Activated T-helper 17 cell treated with anti-CD3 and anti-CD28 coated beads, Interleukin-2, amount 50 U/mL, for 72 hours (primary cell): ENCODE measurements at regions not wholly inside any gene's neighbourhood (a gene's known extent, or its start where the extent isn't known, plus 50 kb on each side); places are given as distances from the start of the nearest gene placed in this dataset.

Experiments
- ATAC-seq: fragments of 150-1000 bp; cut with Tn5 transposase; replicated peaks from 2 replicates; pipeline ENCODE4 v1.10.0; 2021; ENCODE audit warnings: mild to moderate bottlenecking, moderate library complexity
- H3K27ac Mint-ChIP-seq: one replicate; pipeline ENCODE4 v1.8.0; 2022; ENCODE audit warnings: mixed read lengths
- H3K27me3 Mint-ChIP-seq: one replicate; pipeline ENCODE4 v1.8.0; 2022; ENCODE audit warnings: mixed read lengths
- H3K36me3 Mint-ChIP-seq: one replicate; pipeline ENCODE4 v1.8.0; 2022; ENCODE audit warnings: low read depth, mild to moderate bottlenecking, mixed read lengths
- H3K4me1 Mint-ChIP-seq: one replicate; pipeline ENCODE4 v1.8.0; 2022; ENCODE audit warnings: mixed read lengths
- H3K4me3 Mint-ChIP-seq: one replicate; pipeline ENCODE4 v1.8.0; 2022; ENCODE audit warnings: mild to moderate bottlenecking, mixed read lengths
- H3K9me3 Mint-ChIP-seq: one replicate; pipeline ENCODE4 v1.8.0; 2022; ENCODE audit warnings: mixed read lengths

DNA sequence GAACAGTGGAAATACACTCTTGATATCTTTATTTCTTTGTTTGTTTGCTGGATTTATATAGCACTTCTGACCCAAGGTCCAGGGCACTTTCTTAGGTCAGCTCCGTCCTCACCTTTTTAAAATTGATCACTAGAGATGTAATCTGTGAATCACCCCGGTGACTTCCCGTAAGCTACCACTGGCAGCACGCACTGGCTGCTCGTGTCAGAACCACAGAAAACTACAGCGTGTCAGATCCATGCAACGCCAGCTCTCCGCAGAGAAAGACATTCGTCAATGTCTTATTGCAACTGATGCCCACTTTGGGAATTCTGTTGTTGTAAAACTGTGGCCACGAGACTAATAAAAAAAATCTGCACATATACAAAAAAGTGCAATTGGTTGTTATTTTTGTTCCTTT lies 779.4 kb upstream of the ZEB2 start:
- no peak for ATAC-seq

DNA sequence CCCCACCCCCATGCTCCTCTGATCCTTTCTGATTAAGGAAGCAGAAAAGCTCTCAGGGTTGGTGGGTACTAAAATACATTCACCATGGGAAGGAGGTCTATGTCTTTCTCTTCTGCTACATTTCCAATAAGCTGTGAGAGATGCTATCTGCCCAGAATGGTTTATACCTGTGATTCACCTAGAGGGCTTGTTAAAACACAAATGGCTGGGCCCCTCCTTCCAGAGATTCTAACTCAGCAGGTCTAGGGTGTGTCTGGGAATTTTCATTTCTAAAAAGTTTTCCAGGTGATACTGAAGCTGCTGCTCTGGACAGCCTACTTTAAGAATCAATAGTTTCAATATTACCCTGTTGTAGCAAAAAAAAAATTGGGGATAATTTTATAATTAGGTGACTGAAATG lies 772.2 kb upstream of the ZEB2 start:
- no peak overlapping the region for H3K4me3 Mint-ChIP-seq
- ATAC-seq: no peak
- no peaks in the 10 kb centered on the region for H3K36me3 Mint-ChIP-seq
- no peaks in the 10 kb centered on the region for H3K27me3 Mint-ChIP-seq
- H3K27ac Mint-ChIP-seq: no peak overlapping the region
- H3K4me1 Mint-ChIP-seq: no peaks in the 10 kb centered on the region
- H3K9me3 Mint-ChIP-seq: peaks cover 3% of the 10 kb centered on the region

More for the DNA sequence above, 779.4 kb upstream of the ZEB2 start:
- H3K4me3 Mint-ChIP-seq: no peak overlapping the region
- no peaks in the 10 kb centered on the region for H3K27me3 Mint-ChIP-seq
- H3K9me3 Mint-ChIP-seq: no peaks in the 10 kb centered on the region
- H3K36me3 Mint-ChIP-seq: no peaks in the 10 kb centered on the region
- H3K4me1 Mint-ChIP-seq: no peaks in the 10 kb centered on the region
- no peak overlapping the region for H3K27ac Mint-ChIP-seq

DNA sequence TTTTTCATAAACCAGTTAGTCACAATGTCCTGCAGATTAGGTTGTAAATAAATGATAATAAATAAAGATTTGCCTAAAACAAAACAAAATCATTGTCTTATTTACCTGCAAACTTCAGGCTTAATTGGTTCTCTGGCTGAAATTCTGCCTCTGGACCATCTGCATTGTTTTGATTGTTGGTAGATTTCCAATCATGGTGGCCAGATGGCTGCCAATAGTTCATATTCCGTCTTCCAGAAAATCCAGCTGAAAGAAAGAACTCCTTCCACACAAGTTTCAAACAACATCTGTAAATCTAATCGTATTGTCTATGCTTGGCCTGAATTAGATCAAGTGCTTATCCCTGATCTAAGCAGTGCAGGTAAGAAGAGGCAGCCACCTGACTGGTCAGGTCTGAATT lies 771.1 kb upstream of the ZEB2 start:
- Mint-ChIP-seq H3K4me3 (no peak overlapping the region), H3K27me3 (peaks cover 3% of the 10 kb centered on the region), H3K4me1 (no peaks in the 10 kb centered on the region), H3K27ac (no peak overlapping the region), H3K9me3 (peaks cover 3% of the 10 kb centered on the region), H3K36me3 (no peaks in the 10 kb centered on the region)
- ATAC-seq: no peak

DNA sequence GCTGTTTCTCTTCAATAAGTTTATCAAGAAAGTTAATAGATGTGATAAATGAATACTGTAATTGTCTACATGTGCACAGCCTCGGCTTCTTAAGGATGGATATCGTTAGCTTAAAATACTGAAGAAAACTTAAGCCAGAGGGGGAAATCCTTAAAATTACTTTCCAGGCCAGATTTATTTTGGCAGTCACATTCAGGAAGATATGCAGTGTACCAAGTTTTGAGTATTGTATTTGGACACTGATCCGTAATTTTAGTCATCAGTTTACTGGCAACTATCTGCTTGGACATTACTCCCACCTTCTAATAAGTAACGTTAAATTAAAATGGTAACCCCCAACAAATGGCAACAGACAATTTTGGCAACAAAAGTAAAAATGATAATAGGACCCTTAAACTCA lies 770.0 kb upstream of the ZEB2 start:
- no peak for ATAC-seq
- H3K36me3 Mint-ChIP-seq: no peaks in the 10 kb centered on the region
- peaks cover 3% of the 10 kb centered on the region for H3K9me3 Mint-ChIP-seq
- no peak overlapping the region for H3K27ac Mint-ChIP-seq
- peaks cover 3% of the 10 kb centered on the region for H3K27me3 Mint-ChIP-seq
- H3K4me1 Mint-ChIP-seq: no peaks in the 10 kb centered on the region
- no peak overlapping the region for H3K4me3 Mint-ChIP-seq

DNA sequence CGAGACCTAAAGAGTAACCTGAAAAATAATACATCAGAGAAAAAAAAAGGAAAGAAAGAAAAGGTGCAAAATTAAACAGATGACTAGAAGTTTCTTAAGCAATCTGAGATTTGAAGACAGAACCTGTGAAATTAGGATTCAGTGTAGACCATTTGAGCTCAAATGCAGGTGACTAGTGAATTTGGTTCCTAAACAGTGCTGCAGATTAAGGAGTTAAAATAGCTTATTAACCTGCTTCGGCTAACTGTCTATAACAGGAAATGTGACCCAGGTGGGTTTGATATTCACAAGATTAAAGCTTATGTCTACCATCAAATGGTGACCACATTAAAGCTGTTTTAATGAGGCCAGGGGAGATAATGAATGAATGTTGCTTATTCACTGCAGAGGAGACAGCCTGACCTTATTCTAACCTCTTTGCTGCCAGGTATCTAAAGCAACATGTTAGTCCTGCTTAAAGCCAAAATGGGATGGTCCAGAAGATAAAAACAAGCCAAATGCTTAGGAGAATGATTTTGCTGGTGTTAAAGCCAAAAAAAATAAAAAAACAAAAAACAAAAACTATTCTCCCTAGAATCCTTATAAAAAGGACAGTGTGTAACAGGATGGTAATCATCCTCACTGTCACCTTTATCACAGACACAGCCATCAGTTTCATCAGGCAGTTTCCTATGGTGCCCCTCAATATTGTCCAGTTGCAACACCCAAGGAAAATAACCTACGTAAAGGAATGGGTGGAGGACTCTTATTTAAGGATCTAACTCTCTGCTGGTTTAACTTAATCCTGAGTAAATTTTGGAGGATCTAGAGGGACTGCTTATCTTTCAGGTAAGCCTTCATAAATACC lies 769.0 kb upstream of the ZEB2 start:
- H3K4me3 Mint-ChIP-seq: no peak overlapping the region
- H3K9me3 Mint-ChIP-seq: peaks cover 3% of the 10 kb centered on the region
- H3K4me1 Mint-ChIP-seq: no peaks in the 10 kb centered on the region
- no peak overlapping the region for H3K27ac Mint-ChIP-seq
- no peaks in the 10 kb centered on the region for H3K36me3 Mint-ChIP-seq
- H3K27me3 Mint-ChIP-seq: peaks cover 3% of the 10 kb centered on the region
- no peak for ATAC-seq

DNA sequence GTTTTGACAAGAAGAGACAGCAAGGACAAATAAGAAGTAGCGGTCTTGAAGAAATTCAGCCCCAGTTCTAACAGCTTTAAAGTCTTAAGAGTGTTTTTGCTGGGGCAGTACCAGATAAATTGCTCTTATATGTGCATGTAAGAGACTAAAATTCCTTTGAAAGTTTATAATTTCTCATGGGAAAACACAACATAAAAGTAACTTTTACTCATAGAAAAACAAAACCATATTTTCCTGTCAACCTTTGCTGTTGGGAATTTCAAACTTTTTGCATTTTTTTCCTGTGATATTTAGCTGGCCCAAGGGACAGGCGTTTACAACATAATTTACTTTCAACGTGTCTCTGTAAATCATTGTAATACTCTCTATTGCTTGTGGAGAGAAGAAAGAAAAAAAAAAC lies 767.8 kb upstream of the ZEB2 start:
- Mint-ChIP-seq H3K27ac (no peak overlapping the region), H3K4me3 (no peak overlapping the region), H3K27me3 (peaks cover 3% of the 10 kb centered on the region), H3K9me3 (peaks cover 3% of the 10 kb centered on the region), H3K36me3 (no peaks in the 10 kb centered on the region), H3K4me1 (no peaks in the 10 kb centered on the region)
- ATAC-seq: no peak

DNA sequence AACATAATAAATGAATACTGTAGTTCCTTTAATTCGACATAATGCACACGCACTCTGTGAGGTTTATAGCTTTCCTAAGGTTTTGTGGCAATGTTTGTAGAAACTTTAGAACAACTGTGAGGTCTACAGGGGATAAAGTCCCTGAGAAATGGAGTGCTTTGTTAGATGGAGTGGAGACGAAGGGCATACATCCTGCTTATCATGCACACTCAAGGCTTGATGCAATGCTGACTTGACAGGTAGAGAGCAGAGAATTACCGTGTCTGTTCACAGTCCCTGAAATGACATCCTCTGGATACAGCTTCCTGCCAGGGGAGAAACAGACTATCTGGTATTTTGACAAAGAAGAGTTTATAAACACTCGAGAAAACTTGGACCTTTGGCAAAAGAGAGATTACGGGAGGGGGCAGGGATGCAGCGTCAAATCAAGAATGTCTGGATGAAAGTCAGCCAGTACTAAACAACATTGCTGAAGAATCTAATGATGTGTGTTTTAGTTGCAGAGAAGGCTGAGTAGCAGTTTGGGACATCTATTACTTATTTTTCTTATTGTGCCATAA lies 766.9 kb upstream of the ZEB2 start:
- Mint-ChIP-seq H3K4me3 (no peak overlapping the region), H3K27me3 (peaks cover 3% of the 10 kb centered on the region), H3K9me3 (peaks cover 3% of the 10 kb centered on the region), H3K27ac (no peak overlapping the region), H3K4me1 (no peaks in the 10 kb centered on the region), H3K36me3 (no peaks in the 10 kb centered on the region)
- no peak for ATAC-seq

DNA sequence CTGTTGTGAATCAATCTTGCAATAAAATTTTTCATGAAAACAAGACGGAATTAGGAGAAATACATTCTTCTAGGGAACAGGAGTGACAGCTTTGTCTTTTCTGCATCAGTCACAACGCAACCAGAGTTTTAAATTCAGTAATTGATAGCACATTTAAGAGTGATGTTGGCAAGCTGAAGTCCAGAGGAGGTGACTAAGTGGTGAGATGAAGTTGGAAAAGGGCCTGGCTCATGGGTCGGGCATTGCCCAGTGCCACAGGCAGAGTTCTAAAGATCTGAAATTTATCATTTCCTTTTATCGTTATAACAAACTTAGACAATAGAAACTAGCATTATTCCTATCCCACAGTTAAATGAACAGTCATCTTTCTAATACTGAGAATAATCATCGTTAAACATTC lies 764.6 kb upstream of the ZEB2 start:
- no peak overlapping the region for H3K4me3 Mint-ChIP-seq
- H3K36me3 Mint-ChIP-seq: no peaks in the 10 kb centered on the region
- H3K4me1 Mint-ChIP-seq: no peaks in the 10 kb centered on the region
- no peak overlapping the region for H3K27ac Mint-ChIP-seq
- ATAC-seq: no peak
- peaks cover 3% of the 10 kb centered on the region for H3K9me3 Mint-ChIP-seq
- peaks cover 3% of the 10 kb centered on the region for H3K27me3 Mint-ChIP-seq

DNA sequence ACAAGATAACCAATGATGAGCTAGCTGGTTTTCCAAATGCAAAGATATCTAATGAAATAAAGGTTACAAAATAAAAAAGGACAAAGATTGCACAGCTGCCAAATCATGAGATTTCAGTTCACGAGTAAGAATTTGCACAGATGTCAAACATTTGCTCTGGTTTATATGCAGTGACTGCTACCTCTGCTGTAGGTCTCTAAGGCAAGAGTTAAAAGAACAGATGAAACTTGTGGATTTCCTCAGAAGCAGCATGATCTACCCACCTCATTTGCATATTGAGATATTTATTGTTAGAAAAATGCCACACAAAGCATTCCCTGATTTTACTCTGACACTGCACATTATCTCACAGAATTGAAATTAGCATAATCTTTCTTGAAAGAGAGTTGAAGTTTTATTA lies 763.2 kb upstream of the ZEB2 start:
- H3K27me3 Mint-ChIP-seq: peaks cover 3% of the 10 kb centered on the region
- H3K4me3 Mint-ChIP-seq: no peak overlapping the region
- H3K4me1 Mint-ChIP-seq: no peaks in the 10 kb centered on the region
- no peaks in the 10 kb centered on the region for H3K9me3 Mint-ChIP-seq
- ATAC-seq: no peak
- H3K36me3 Mint-ChIP-seq: no peaks in the 10 kb centered on the region
- no peak overlapping the region for H3K27ac Mint-ChIP-seq

DNA sequence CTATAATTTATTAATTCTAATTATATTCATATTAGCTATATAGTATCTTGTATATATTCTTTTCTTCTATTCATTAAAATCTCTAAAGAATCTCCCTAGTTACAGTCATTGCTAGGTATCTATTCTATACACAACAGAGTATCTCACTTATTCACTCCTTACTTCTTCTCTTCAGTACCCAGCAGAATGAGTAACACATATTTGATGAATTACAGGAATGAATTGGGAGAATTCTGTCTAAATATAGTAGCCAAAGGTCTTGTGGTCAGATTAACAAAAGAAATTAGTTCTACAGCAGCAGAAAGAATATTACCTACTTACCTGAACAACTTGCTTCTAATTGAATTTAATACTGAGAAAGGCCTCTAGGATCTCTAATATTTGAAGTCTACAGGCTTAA lies 758.0 kb upstream of the ZEB2 start:
- Mint-ChIP-seq H3K4me3 (no peak overlapping the region), H3K4me1 (no peaks in the 10 kb centered on the region), H3K27ac (no peak overlapping the region), H3K36me3 (no peaks in the 10 kb centered on the region), H3K9me3 (no peaks in the 10 kb centered on the region), H3K27me3 (no peaks in the 10 kb centered on the region)
- no peak for ATAC-seq

DNA sequence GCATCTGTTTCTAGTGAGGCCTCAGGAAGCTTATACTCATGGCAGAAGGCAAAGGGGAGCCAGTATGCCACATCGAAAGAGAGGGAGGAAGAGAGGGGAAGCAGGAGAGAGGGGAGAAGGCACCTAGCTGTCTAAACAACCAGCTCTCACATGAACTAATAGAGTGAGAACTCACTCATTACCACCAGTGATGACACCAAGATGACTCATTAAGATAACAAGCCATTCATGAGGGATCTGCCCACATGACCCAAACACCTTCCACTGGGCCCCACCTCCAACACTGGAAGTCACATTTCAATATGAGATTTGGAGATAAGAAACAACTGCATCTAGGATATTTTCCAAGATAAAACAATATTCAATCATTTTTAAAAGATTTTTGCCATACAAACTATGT lies 753.9 kb upstream of the ZEB2 start:
- H3K36me3 Mint-ChIP-seq: no peaks in the 10 kb centered on the region
- no peak overlapping the region for H3K27ac Mint-ChIP-seq
- peaks cover 4% of the 10 kb centered on the region for H3K9me3 Mint-ChIP-seq
- ATAC-seq: no peak
- H3K27me3 Mint-ChIP-seq: no peaks in the 10 kb centered on the region
- no peaks in the 10 kb centered on the region for H3K4me1 Mint-ChIP-seq
- H3K4me3 Mint-ChIP-seq: no peak overlapping the region

DNA sequence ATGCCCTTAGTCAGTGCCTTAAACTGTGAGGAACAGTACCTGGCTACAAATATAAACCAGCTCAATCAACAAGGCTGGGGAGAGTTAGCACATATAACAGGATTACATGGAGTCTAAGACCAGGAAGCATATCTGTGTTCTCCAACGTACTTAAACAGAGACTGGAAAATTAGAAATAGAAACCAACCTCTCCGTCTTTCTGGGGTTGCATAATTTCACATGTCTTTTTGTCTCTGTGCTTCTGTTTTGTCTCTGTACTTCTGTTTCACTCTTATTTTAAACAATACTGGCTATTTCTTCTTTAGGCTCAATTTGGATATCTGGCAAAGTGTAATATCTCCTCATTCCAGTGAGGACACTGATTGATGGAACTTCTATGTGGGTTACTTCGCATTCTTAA lies 749.0 kb upstream of the ZEB2 start:
- no peaks in the 10 kb centered on the region for H3K36me3 Mint-ChIP-seq
- no peak overlapping the region for H3K4me3 Mint-ChIP-seq
- H3K9me3 Mint-ChIP-seq: peaks cover 4% of the 10 kb centered on the region
- H3K4me1 Mint-ChIP-seq: no peaks in the 10 kb centered on the region
- H3K27ac Mint-ChIP-seq: no peak overlapping the region
- H3K27me3 Mint-ChIP-seq: peaks cover 3% of the 10 kb centered on the region
- no peak for ATAC-seq

DNA sequence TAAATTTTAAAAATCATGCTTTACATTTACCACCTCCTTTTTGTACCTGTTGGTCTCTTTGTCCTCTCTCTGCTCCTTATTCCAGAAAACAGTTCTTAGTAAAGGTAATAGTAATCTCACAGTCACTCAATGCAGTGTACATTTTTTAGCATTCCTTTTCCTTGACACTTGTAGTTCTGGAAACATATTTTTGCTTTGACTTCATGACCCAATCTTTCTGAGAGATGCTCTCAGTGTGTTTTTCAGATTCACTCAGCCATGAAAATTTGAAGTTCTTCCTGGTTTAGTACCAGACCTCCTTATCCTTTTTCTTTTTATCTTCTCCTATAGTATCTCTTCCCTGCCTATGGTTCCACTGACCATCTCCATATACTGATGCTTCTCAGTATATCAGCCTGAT lies 747.5 kb upstream of the ZEB2 start:
- H3K9me3 Mint-ChIP-seq: peaks cover under 1% of the 10 kb centered on the region
- H3K27ac Mint-ChIP-seq: no peak overlapping the region
- H3K4me3 Mint-ChIP-seq: no peak overlapping the region
- H3K27me3 Mint-ChIP-seq: peaks cover 3% of the 10 kb centered on the region
- H3K4me1 Mint-ChIP-seq: no peaks in the 10 kb centered on the region
- no peaks in the 10 kb centered on the region for H3K36me3 Mint-ChIP-seq
- ATAC-seq: no peak

DNA sequence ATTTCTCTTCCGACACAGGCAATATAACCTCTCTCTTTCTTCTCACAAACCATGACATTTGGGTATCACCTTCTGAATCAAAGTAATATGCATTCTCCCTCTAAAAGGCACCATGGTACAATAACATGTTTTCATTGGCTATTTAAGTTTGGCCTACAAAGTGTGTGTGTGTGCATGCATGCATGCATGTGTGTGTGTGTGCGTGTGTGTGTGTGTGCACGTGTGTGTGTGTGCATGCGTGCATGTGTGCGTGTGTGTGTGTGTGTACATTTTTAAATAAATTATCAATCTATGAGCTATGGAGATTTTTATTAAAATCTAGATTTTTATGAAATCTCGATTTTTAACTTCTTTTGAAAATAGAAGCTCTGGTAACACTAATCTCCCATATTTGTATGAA lies 745.3 kb upstream of the ZEB2 start:
- ATAC-seq: no peak
- Mint-ChIP-seq H3K9me3 (no peaks in the 10 kb centered on the region), H3K4me1 (no peaks in the 10 kb centered on the region), H3K27me3 (peaks cover 3% of the 10 kb centered on the region), H3K4me3 (no peak overlapping the region), H3K36me3 (no peaks in the 10 kb centered on the region), H3K27ac (no peak overlapping the region)

DNA sequence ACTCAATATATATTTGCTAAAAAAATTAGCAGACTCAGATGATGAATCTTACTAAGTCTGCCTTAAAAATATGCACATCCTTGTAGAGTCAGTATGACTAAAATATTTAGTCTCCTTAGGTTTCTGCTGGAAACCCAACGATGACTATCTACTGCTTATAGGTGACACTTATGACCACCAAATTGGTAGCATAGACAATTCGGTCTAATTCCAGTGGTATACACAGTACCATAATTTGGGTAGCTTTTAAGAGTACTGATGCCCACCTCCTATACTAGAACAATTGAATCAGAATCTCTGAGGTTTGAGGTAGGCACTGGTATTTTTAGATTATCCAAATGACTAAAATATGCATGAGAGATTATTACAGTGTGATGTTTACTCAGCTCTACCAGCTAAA lies 740.8 kb upstream of the ZEB2 start:
- peaks cover 4% of the 10 kb centered on the region for H3K27me3 Mint-ChIP-seq
- ATAC-seq: peak; percentile 19

More for the DNA sequence above, 740.8 kb upstream of the ZEB2 start:
- H3K4me3 Mint-ChIP-seq: no peak overlapping the region
- no peaks in the 10 kb centered on the region for H3K4me1 Mint-ChIP-seq
- H3K9me3 Mint-ChIP-seq: peaks cover 4% of the 10 kb centered on the region
- no peak overlapping the region for H3K27ac Mint-ChIP-seq
- H3K36me3 Mint-ChIP-seq: no peaks in the 10 kb centered on the region
